HEK293 (cell line): ENCODE measurements at regions not wholly inside any gene's neighbourhood (a gene's known extent, or its start where the extent isn't known, plus 50 kb on each side); places are given as distances from the start of the nearest gene placed in this dataset.

ENCODE experiments used
- CTCF ChIA-PET: fragments of 350-600 bp; formaldehyde crosslinking; extraction: SDS; loops from one replicate; lab custom pipeline; 2021; ENCODE audit warnings: antibody characterized with exemption; lab: Yijun Ruan, JAX
- POLR2A ChIA-PET: fragments of 300-600 bp; formaldehyde crosslinking; extraction: SDS; loops from one replicate; lab custom pipeline; 2020; ENCODE audit warnings: antibody characterized with exemption, inconsistent platforms; lab: Yijun Ruan, JAX
- H3K27ac ChIP-seq: fragments of 200-500 bp; sonication (Bioruptor generic); 2 replicates; pipeline ENCODE4 v1.5.1; 2014; ENCODE audit warnings: low read depth, low read length, control low read depth, inconsistent platforms; ENCODE audit errors: extremely low read depth
- H3K36me3 ChIP-seq, 2 experiments: fragments of 200-500 bp in 1 of 2; sonication (Bioruptor generic) in 1 of 2; 1 replicate in 1 of 2; 2 replicates in 1 of 2; pipeline ENCODE4 v1.5.1; 2014 to 2017; ENCODE audit warnings: inconsistent platforms in 2 of 2, low read length in 2 of 2; ENCODE audit not compliant: control insufficient read depth in 2 of 2, insufficient read depth in 1 of 2
- H3K4me1 ChIP-seq: fragments of 200-500 bp; sonication (Bioruptor generic); 2 replicates; pipeline ENCODE4 v1.5.1; 2014; ENCODE audit warnings: mild to moderate bottlenecking, low read length, inconsistent platforms; ENCODE audit not compliant: control insufficient read depth, insufficient read depth
- H3K4me3 ChIP-seq: 2 replicates; pipeline ENCODE4 v1.5.1; 2011; ENCODE audit warnings: low read depth, mild to moderate bottlenecking, control low read depth, low read length, moderate library complexity
- H3K9me3 ChIP-seq: fragments of 200-500 bp; sonication (Bioruptor generic); 2 replicates; pipeline ENCODE4 v1.5.1; 2014; ENCODE audit warnings: low read depth, low read length, inconsistent platforms; ENCODE audit not compliant: control insufficient read depth, insufficient read depth
- GLI4 ChIP-seq: fragments of 450-650 bp; formaldehyde crosslinking; IDR thresholded peaks from 2 replicates; pipeline ENCODE4 v1.5.1; 2016; ENCODE audit warnings: missing biosample characterization, missing genetic modification characterization
- HOXD13 ChIP-seq: sonication (generic); formaldehyde crosslinking; IDR thresholded peaks from 2 replicates; pipeline ENCODE4 v1.8.0; 2022; ENCODE audit warnings: missing genetic modification reagents, borderline replicate concordance
- SETDB1 ChIP-seq: IDR thresholded peaks from one replicate; pipeline ENCODE4 v1.6.1; 2017; ENCODE audit warnings: mild to moderate bottlenecking, low read length, moderate library complexity, mixed read lengths; ENCODE audit not compliant: insufficient read length
- SP2 ChIP-seq: fragments of 450-650 bp; formaldehyde crosslinking; IDR thresholded peaks from 2 replicates; pipeline ENCODE4 v1.5.1; 2016; ENCODE audit warnings: missing biosample characterization, missing genetic modification characterization
- ZBTB20 ChIP-seq: fragments of 450-650 bp; formaldehyde crosslinking; IDR thresholded peaks from 2 replicates; pipeline ENCODE4 v1.5.1; 2016; ENCODE audit warnings: missing biosample characterization, missing genetic modification characterization
- ZFP41 ChIP-seq: fragments of 450-650 bp; formaldehyde crosslinking; IDR thresholded peaks from 2 replicates; pipeline ENCODE4 v1.5.1; 2016; ENCODE audit warnings: missing biosample characterization, missing genetic modification characterization, borderline replicate concordance
- ZNF140 ChIP-seq: fragments of 450-650 bp; formaldehyde crosslinking; IDR thresholded peaks from 2 replicates; pipeline ENCODE4 v1.5.1; 2016; ENCODE audit warnings: missing biosample characterization, missing genetic modification characterization
- ZNF214 ChIP-seq: fragments of 450-650 bp; formaldehyde crosslinking; IDR thresholded peaks from 2 replicates; pipeline ENCODE4 v1.5.1; 2017; ENCODE audit warnings: missing biosample characterization, mild to moderate bottlenecking, missing genetic modification characterization, borderline replicate concordance
- ZNF266 ChIP-seq: fragments of 450-650 bp; formaldehyde crosslinking; IDR thresholded peaks from 2 replicates; pipeline ENCODE4 v1.5.1; 2016; ENCODE audit warnings: missing biosample characterization, missing genetic modification characterization, low read depth
- ZNF394 ChIP-seq: fragments of 450-650 bp; formaldehyde crosslinking; IDR thresholded peaks from 2 replicates; pipeline ENCODE4 v1.5.1; 2016; ENCODE audit warnings: missing biosample characterization, missing genetic modification characterization, mild to moderate bottlenecking, moderate library complexity, borderline replicate concordance
- ZNF426 ChIP-seq: fragments of 450-650 bp; formaldehyde crosslinking; IDR thresholded peaks from 2 replicates; pipeline ENCODE4 v1.5.1; 2017; ENCODE audit warnings: missing biosample characterization, missing genetic modification characterization, mild to moderate bottlenecking, inconsistent platforms, moderate library complexity
- ZNF433 ChIP-seq: fragments of 450-650 bp; formaldehyde crosslinking; IDR thresholded peaks from 2 replicates; pipeline ENCODE4 v1.5.1; 2016; ENCODE audit warnings: missing biosample characterization, missing genetic modification characterization, low read depth
- ZNF510 ChIP-seq: fragments of 450-650 bp; formaldehyde crosslinking; IDR thresholded peaks from 2 replicates; pipeline ENCODE4 v1.5.1; 2018; ENCODE audit warnings: mild to moderate bottlenecking, missing genetic modification characterization, missing biosample characterization; ENCODE audit not compliant: insufficient replicate concordance
- ZNF529 ChIP-seq: fragments of 450-650 bp; formaldehyde crosslinking; IDR thresholded peaks from 2 replicates; pipeline ENCODE4 v1.5.1; 2017; ENCODE audit warnings: missing genetic modification characterization, missing biosample characterization; ENCODE audit not compliant: insufficient replicate concordance
- ZNF555 ChIP-seq: fragments of 450-650 bp; formaldehyde crosslinking; conservative IDR thresholded peaks from 2 replicates; pipeline ENCODE4 v1.5.1; 2017; ENCODE audit warnings: missing biosample characterization, mild to moderate bottlenecking, missing genetic modification characterization, inconsistent platforms
- ZNF560 ChIP-seq: fragments of 450-650 bp; formaldehyde crosslinking; IDR thresholded peaks from 2 replicates; pipeline ENCODE4 v1.5.1; 2017; ENCODE audit warnings: missing biosample characterization, missing genetic modification characterization, borderline replicate concordance
- ZNF623 ChIP-seq: fragments of 450-650 bp; formaldehyde crosslinking; IDR thresholded peaks from 2 replicates; pipeline ENCODE4 v1.5.1; 2016; ENCODE audit warnings: missing biosample characterization, missing genetic modification characterization
- ZXDB ChIP-seq: fragments of 450-650 bp; formaldehyde crosslinking; IDR thresholded peaks from 2 replicates; pipeline ENCODE4 v1.5.1; 2016; ENCODE audit warnings: missing biosample characterization, missing genetic modification characterization
- TF ChIP-seq, protein P1 (sequence below): fragments of 450-650 bp; formaldehyde crosslinking; IDR thresholded peaks from 2 replicates; pipeline ENCODE4 v1.5.1; 2016; ENCODE audit warnings: missing biosample characterization, missing genetic modification characterization
- TF ChIP-seq, protein P2 (sequence below): fragments of 450-650 bp; formaldehyde crosslinking; conservative IDR thresholded peaks from 2 replicates; pipeline ENCODE4 v1.5.1; 2016; ENCODE audit warnings: low read depth, missing biosample characterization, missing genetic modification characterization
- TF ChIP-seq, protein P3 (sequence below): fragments of 450-650 bp; formaldehyde crosslinking; IDR thresholded peaks from 2 replicates; pipeline ENCODE4 v1.5.1; 2017; ENCODE audit warnings: missing biosample characterization, missing genetic modification characterization

DNA sequence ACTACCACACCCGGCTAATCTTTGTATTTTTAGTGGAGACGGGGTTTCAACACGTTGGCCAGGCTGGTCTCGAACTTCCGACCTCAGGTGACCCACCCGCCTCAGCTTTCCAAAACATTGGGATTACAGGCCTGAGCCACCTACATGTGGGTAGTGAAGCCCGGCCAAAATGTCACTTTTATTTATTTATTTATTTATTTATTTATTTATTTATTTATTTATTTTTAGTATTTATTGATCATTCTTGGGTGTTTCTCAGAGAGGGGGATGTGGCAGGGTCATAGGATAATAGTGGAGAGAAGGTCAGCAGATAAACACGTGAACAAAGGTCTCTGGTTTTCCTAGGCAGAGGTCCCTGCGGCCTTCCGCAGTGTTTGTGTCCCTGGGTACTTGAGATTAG, 162.8 kb upstream of the MEX3C start (continued):
- 0 out of 2 replicates have a peak, but pooled peaks have one; percentile 20 for TF ChIP-seq ZNF560
- TF ChIP-seq, all 188 proteins: peak for 15; not testable (repeated sequence) for 173

DNA sequence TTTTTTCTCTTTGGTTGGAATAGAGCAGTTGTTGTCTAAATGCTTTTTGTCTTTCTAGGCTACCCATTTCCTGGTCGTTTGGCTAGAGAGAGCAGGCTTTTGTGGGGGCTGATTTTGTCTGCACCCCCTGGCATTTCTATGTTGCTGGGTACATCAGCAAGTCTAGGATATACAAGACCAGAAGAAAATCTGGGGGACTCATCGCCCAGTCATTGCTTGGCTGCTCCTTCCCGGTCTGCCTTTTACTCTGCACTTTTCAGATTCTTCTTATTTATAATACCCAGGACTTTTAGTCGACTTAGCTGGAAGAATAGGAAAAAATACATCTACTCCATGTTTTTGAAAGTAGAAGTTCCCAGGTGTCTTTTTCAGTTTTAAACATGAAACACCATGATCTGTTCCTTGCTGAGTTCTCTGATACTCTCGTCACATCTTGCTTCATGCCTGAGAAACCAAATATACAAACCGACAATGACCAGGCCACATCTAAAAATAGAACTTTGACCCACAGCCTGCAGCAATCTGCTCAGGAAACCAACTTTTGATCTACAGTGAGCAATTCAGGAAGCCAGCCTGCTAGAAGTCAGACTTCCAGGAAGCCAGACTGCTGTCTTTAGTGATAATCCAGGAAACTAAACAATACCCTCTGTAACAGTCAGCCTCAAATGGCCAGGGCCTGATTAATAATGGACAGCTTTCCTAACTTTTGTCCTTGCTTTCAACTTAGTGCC, 163.8 kb upstream of the MEX3C start:
- no peaks in the 10 kb centered on the region for H3K36me3 ChIP-seq
- H3K9me3 ChIP-seq = no peaks in the 10 kb centered on the region
- POLR2A ChIA-PET = no interaction called here
- TF ChIP-seq ZFP41 = no peak
- TF ChIP-seq ZNF529 (tag by site-specific recombination) = no peak
- TF ChIP-seq ZBTB20 (tag by site-specific recombination) = no peak
- TF ChIP-seq, all 188 proteins: peak for 0
- H3K4me1 ChIP-seq = no peaks in the 10 kb centered on the region
- no peak overlapping the region for H3K4me3 ChIP-seq
- no peak overlapping the region for H3K27ac ChIP-seq
- CTCF ChIA-PET = no interaction called here

DNA sequence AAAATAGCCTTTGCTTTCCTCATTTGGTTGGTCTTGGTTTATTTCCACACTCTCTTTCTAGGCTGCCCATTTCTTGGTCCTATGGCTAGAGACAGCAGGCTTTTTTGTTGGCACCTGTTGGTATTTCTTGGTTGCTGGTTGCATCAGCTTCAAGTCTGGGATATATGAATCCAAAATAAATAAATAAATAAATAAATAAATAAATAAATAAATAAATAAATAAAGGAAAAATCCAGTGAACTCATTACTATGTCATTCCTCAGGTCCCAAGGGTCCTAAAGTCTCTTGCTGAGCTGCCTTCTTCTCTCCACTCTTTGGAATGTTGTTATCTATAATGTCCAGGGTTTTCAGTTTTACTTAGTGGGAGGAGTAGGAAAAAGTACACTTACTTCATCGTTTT, 165.9 kb upstream of the MEX3C start:
- H3K27ac ChIP-seq = no peak overlapping the region
- CTCF ChIA-PET = no interaction called here
- H3K4me3 ChIP-seq = no peak overlapping the region
- H3K4me1 ChIP-seq = no peaks in the 10 kb centered on the region
- POLR2A ChIA-PET = no interaction called here
- TF ChIP-seq ZNF510 (tag by site-specific recombination) (peak; percentile 15), ZXDB (tag by site-specific recombination) (0 out of 2 replicates have a peak, but pooled peaks have one; percentile 32), GLI4 (no peak), ZNF266 (tag by site-specific recombination) (peak; percentile 47; the same call in 1 of the 2 replicates), ZNF426 (tag by site-specific recombination) (peak; percentile 47), HOXD13 (CRISPR knock-in tag) (no peak), ZNF623 (peak; percentile 61), ZNF433 (tag by site-specific recombination) (0 out of 2 replicates have a peak, but pooled peaks have one; percentile 19), ZNF140 (tag by site-specific recombination) (peak; percentile 43; the same call in 1 of the 2 replicates), ZNF555 (tag by site-specific recombination) (peak; percentile 37), SETDB1 (no peak), ZNF394 (peak; percentile 53; the same call in 1 of the 2 replicates), SP2 (tag by site-specific recombination) (no peak), ZNF214 (no peak)
- TF ChIP-seq, protein P1, sequence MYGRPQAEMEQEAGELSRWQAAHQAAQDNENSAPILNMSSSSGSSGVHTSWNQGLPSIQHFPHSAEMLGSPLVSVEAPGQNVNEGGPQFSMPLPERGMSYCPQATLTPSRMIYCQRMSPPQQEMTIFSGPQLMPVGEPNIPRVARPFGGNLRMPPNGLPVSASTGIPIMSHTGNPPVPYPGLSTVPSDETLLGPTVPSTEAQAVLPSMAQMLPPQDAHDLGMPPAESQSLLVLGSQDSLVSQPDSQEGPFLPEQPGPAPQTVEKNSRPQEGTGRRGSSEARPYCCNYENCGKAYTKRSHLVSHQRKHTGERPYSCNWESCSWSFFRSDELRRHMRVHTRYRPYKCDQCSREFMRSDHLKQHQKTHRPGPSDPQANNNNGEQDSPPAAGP (tag by site-specific recombination) = no peak
- TF ChIP-seq, protein P2, sequence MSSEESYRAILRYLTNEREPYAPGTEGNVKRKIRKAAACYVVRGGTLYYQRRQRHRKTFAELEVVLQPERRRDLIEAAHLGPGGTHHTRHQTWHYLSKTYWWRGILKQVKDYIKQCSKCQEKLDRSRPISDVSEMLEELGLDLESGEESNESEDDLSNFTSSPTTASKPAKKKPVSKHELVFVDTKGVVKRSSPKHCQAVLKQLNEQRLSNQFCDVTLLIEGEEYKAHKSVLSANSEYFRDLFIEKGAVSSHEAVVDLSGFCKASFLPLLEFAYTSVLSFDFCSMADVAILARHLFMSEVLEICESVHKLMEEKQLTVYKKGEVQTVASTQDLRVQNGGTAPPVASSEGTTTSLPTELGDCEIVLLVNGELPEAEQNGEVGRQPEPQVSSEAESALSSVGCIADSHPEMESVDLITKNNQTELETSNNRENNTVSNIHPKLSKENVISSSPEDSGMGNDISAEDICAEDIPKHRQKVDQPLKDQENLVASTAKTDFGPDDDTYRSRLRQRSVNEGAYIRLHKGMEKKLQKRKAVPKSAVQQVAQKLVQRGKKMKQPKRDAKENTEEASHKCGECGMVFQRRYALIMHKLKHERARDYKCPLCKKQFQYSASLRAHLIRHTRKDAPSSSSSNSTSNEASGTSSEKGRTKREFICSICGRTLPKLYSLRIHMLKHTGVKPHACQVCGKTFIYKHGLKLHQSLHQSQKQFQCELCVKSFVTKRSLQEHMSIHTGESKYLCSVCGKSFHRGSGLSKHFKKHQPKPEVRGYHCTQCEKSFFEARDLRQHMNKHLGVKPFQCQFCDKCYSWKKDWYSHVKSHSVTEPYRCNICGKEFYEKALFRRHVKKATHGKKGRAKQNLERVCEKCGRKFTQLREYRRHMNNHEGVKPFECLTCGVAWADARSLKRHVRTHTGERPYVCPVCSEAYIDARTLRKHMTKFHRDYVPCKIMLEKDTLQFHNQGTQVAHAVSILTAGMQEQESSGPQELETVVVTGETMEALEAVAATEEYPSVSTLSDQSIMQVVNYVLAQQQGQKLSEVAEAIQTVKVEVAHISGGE (tag by site-specific recombination) = peak; percentile 54
- TF ChIP-seq, protein P3, sequence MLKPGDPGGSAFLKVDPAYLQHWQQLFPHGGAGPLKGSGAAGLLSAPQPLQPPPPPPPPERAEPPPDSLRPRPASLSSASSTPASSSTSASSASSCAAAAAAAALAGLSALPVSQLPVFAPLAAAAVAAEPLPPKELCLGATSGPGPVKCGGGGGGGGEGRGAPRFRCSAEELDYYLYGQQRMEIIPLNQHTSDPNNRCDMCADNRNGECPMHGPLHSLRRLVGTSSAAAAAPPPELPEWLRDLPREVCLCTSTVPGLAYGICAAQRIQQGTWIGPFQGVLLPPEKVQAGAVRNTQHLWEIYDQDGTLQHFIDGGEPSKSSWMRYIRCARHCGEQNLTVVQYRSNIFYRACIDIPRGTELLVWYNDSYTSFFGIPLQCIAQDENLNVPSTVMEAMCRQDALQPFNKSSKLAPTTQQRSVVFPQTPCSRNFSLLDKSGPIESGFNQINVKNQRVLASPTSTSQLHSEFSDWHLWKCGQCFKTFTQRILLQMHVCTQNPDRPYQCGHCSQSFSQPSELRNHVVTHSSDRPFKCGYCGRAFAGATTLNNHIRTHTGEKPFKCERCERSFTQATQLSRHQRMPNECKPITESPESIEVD (tag by site-specific recombination) = no peak
- TF ChIP-seq, all 188 proteins: peak for 10
- Histone ChIP-seq H3K9me3 (no peaks in the 10 kb centered on the region), H3K36me3 (no peaks in the 10 kb centered on the region)
